Activated naive CD4-positive, alpha-beta T cell treated with anti-CD3 and anti-CD28 coated beads, Interleukin-2, amount 10 ng/mL, durations not matched to agents 7 days and 5 days (primary cell): ENCODE measurements at regions not wholly inside any gene's neighbourhood (a gene's known extent, or its start where the extent isn't known, plus 50 kb on each side); places are given as distances from the start of the nearest gene placed in this dataset.
"Not testable (repeated sequence)": the region's sequence is repeated elsewhere in the genome, so short reads cannot be mapped to it uniquely, and the experiment has no call there.

Experiments used
- CTCF ChIA-PET: fragments of 350-600 bp; sonication (Branson Sonifier 250); formaldehyde crosslinking; loops from one replicate; lab custom pipeline; 2021; ENCODE audit warnings: antibody characterized with exemption; lab: Charles Lee
- DNase-seq: peaks from one replicate; pipeline ENCODE4 v3.0.0-alpha.2; 2020
- H3K27ac Mint-ChIP-seq: one replicate; pipeline ENCODE4 v1.8.0; 2021; ENCODE audit warnings: mild to moderate bottlenecking, moderate library complexity, mixed read lengths
- H3K27me3 Mint-ChIP-seq: one replicate; pipeline ENCODE4 v1.8.0; 2021; ENCODE audit warnings: mild to moderate bottlenecking, mixed read lengths
- H3K36me3 Mint-ChIP-seq: one replicate; pipeline ENCODE4 v1.8.0; 2021; ENCODE audit warnings: mixed read lengths
- H3K4me1 Mint-ChIP-seq: one replicate; pipeline ENCODE4 v1.8.0; 2021; ENCODE audit warnings: mixed read lengths
- H3K4me3 Mint-ChIP-seq: one replicate; pipeline ENCODE4 v1.8.0; 2021; ENCODE audit warnings: mild to moderate bottlenecking, moderate library complexity, mixed read lengths
- H3K9me3 Mint-ChIP-seq: one replicate; pipeline ENCODE4 v1.8.0; 2021; ENCODE audit warnings: mixed read lengths

DNA sequence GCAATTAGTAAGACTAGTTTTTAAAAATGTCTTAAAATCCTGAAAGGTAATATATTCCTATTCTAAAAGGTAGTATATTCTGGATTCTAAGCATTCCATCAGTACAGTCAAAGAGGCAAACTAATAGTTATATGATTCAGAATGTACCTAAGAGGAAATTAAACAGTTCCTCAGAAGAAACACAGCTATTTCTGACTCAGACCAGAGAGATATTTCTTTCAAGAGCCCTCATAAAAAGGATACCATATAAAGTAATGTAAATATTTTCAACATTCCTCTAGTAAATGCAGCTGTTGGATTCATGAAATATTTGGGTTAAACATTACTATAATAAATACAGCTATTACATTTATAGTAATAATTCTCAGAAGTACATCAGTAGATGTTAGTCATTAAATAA is 358.3 kb downstream of the MAGEB5 start:
- DNase-seq = no peak
- no peaks in the 10 kb centered on the region for H3K27me3 Mint-ChIP-seq
- CTCF ChIA-PET = no interaction called here

DNA sequence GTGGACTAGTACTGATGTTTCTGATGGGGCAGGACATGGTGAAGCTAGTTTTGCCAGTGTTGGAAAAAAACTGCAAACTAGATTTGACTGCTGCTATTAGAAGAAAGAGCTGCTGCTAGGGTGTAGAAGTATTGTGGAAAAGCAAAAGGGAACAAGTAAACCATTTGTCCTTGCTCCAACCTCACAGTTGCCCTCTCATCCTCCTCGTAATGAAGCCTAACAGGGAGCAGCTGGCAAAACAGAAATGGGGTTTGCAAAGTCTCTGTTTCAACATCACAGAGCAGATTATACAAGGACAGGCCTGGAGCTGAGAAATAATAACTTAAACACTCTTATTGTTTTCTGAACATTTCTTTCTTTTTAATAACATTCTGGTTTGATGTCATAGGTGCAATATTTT is 346.2 kb downstream of the MAGEB5 start:
- no peaks in the 10 kb centered on the region for H3K36me3 Mint-ChIP-seq
- DNase-seq = no peak
- no peaks in the 10 kb centered on the region for H3K4me1 Mint-ChIP-seq
- CTCF ChIA-PET = no interaction called here
- H3K9me3 Mint-ChIP-seq = no peaks in the 10 kb centered on the region
- no peaks in the 10 kb centered on the region for H3K27me3 Mint-ChIP-seq
- no peak overlapping the region for H3K27ac Mint-ChIP-seq
- H3K4me3 Mint-ChIP-seq = no peak overlapping the region

More for the DNA sequence above, 358.3 kb downstream of the MAGEB5 start:
- H3K27ac Mint-ChIP-seq = no peak overlapping the region
- H3K4me3 Mint-ChIP-seq = no peak overlapping the region
- H3K4me1 Mint-ChIP-seq = no peaks in the 10 kb centered on the region
- H3K9me3 Mint-ChIP-seq = no peaks in the 10 kb centered on the region
- H3K36me3 Mint-ChIP-seq = no peaks in the 10 kb centered on the region

DNA sequence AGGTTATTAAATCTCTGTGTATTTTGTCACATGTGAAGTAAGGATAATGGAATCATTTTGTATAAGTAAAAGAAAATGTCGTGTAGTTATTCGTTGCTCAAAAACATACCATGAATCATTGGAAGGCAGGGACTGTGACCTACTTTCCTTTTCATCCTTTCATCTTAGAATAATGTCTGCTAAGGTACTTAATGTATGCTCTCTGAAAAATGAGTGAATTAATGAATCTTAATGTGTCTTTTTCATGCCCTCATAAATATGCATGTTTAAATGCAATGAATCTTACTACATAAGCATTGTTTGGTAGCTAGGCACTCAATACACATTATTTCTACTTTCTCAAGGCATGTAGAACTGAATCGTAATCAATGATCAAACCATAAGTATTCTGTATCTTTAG is 343.9 kb downstream of the MAGEB5 start:
- H3K27ac Mint-ChIP-seq = no peak overlapping the region
- CTCF ChIA-PET = no interaction called here
- H3K4me3 Mint-ChIP-seq = no peak overlapping the region
- H3K27me3 Mint-ChIP-seq = no peaks in the 10 kb centered on the region
- DNase-seq = no peak
- H3K36me3 Mint-ChIP-seq = no peaks in the 10 kb centered on the region
- H3K9me3 Mint-ChIP-seq = no peaks in the 10 kb centered on the region
- H3K4me1 Mint-ChIP-seq = no peaks in the 10 kb centered on the region

DNA sequence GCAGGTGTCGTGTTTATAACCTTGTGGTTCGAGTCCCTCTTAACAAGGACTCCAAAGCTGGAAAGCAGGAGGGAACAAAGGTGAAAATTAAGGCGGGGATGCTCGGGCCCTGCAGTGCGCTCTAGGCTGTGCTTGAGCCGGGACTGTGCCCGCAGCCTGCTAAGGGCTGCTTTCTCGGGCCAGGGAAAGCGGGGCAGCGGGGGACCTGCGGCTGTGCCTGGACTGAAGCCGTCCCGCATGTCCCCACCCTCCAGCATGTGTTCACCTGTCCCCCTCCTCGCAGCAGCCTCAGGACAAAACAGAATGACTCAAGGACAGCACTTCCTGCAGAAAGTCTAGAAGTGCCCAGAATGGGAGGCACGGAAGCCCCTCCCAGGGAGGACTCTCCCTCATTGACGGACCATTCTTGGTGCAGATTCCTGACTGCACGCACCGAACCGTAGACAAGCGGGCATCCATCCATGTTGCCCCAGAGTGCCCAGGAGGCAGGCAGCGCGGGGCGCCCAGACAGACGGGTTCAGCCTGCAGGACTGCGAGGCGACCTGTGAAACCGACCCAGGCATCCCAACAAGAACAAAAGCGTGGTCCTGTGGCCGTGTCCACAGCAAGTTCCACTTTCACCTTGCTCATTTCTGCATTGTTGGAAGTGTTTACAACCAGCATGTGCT is 342.9 kb downstream of the MAGEB5 start:
- no peak overlapping the region for H3K27ac Mint-ChIP-seq
- no peak overlapping the region for H3K4me3 Mint-ChIP-seq
- CTCF ChIA-PET = no interaction called here
- no peak for DNase-seq
- H3K4me1 Mint-ChIP-seq = no peaks in the 10 kb centered on the region
- H3K9me3 Mint-ChIP-seq = peaks cover 4% of the 10 kb centered on the region
- no peaks in the 10 kb centered on the region for H3K36me3 Mint-ChIP-seq
- H3K27me3 Mint-ChIP-seq = no peaks in the 10 kb centered on the region

DNA sequence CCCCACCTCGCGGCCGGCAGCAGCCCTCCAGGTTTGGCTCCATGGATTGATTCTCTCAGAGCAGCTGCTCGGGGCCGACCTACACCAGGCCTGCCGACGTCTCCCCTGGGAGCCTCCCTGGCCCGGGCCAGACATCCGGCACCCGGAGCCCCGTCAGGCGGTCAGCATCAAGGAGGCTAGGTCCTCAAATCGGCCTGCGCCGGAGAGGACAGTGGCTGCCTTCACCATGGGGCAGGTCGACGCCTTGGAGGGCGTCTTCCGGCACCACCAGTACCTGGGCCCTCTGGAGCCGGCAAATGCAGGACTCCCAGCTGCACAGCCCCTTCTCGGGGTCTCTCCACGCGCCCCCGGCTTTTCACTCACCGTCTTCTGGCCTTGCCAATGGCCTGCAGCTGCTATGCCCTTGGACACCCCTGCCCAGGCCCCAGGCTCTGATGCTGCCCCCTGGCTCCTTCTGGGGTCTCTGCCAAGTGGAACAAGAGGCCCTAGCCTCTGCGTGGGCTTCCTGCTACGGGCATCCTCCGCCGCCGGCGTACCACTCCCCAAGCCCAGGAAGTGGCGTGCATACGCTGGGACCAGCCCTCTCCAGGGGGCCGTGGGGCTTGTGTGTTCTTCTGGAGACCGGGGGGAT is 341.8 kb downstream of the MAGEB5 start:
- no peak for DNase-seq
- Mint-ChIP-seq H3K27ac (no peak overlapping the region), H3K27me3 (no peaks in the 10 kb centered on the region)

DNA sequence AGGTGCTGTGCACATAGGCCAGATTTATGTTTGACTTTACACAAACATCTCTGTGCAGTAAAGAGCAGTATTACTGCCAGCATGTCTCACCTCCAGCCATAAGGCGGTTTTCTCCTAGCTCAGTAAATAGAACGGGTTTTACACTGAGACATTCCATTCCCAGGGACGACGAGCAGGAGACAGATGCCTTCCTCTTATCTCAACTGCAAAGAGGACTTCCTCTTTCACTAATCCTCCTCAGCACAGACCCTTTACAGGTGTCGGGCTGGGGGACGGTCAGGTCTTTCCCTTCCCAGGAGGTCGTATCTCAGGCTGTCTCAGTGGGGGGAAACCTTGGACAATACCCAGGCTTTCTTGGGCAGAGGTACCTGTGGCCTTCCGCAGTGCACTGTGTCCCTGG is 309.8 kb downstream of the MAGEB5 start:
- H3K4me3 Mint-ChIP-seq, H3K27me3 Mint-ChIP-seq, DNase-seq, H3K36me3 Mint-ChIP-seq, CTCF ChIA-PET, H3K27ac Mint-ChIP-seq, H3K9me3 Mint-ChIP-seq, H3K4me1 Mint-ChIP-seq: not testable (repeated sequence)

More for the DNA sequence above, 341.8 kb downstream of the MAGEB5 start:
- CTCF ChIA-PET = no interaction called here
- Mint-ChIP-seq H3K36me3 (no peaks in the 10 kb centered on the region), H3K4me3 (no peak overlapping the region), H3K4me1 (no peaks in the 10 kb centered on the region), H3K9me3 (peaks cover 4% of the 10 kb centered on the region)

DNA sequence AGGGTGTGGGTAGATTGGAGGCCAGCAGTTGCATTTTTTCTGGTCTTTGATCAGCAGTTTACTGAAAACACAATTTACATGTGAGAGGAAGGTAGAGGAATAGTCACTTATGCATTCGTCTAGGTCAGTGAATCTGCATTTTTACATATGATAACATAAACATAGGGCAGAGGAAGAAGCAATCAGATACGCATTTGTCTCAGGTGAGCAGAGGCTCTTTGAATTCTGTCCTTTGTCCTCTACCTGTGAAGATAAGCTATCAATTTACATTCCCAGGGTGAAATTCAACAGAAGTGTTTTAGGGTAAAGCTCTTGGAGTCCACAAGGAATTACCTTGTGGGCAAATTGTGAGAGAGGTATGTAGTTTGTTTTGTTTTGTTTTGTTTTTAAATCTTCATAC is 306.5 kb downstream of the MAGEB5 start:
- no peak for DNase-seq
- Mint-ChIP-seq H3K9me3 (no peaks in the 10 kb centered on the region), H3K27me3 (no peaks in the 10 kb centered on the region), H3K4me3 (no peak overlapping the region), H3K4me1 (no peaks in the 10 kb centered on the region), H3K27ac (no peak overlapping the region), H3K36me3 (no peaks in the 10 kb centered on the region)
- CTCF ChIA-PET = no interaction called here

DNA sequence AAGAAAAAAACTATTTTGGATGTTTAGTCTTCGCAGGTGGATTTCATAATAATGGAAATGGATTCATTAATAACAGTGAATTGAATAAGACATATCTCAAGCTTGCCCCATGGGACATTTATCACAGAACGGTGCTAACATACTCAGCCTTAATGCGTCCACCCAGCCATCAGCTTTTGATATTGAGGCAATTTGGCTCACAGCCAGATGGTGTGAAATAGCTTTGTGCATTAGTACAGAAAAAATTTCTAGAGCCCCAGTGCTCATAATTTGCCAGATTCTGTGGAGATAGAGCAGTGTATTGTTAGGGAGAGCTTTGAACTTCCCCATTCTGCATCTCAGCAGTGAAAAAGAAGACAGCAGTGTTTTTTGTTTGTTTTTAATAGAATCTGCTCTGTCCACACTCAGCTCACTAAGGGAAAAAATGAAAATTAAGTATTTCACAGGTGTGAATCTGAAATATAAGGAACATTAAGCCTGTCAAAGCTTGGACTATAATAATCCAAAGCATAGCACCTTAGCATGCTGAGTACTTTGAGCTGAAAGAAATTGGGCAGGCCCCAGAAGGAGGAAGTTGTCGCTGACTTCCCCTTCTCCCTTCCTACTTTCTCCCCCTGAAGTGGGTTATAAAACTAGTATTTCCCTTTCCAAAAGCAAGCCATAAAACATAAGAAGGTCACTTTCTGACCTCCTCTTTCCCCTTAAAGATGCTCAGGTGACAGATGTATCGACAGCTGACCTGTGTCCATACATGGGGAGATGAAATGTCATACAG is 295.8 kb downstream of the MAGEB5 start:
- Mint-ChIP-seq H3K27ac (no peak overlapping the region), H3K4me3 (no peak overlapping the region), H3K9me3 (no peaks in the 10 kb centered on the region), H3K27me3 (no peaks in the 10 kb centered on the region), H3K36me3 (no peaks in the 10 kb centered on the region), H3K4me1 (no peaks in the 10 kb centered on the region)
- no peak for DNase-seq
- CTCF ChIA-PET = no interaction called here

DNA sequence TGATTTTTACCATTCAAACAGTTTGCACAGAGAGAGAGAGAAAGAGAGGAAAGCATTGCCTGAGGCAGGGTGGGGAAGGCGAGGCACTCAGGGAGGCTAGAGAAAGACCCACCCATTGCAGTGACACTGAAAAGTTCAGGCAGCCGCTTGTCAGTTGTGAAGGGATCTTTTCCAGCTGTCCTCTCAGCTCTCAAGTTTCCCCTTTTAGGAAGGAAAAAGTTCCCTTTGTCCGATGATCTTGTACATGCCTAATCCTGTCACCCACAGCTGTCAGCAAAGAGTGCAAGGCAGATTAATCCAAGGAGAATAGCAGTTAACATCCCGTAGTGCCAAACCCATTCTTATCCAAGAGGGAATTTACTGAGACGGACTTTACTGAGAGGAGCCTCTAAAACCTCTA is 255.0 kb downstream of the MAGEB5 start:
- H3K4me1 Mint-ChIP-seq = no peaks in the 10 kb centered on the region
- no peak for DNase-seq
- no peak overlapping the region for H3K4me3 Mint-ChIP-seq
- CTCF ChIA-PET = no interaction called here
- no peaks in the 10 kb centered on the region for H3K36me3 Mint-ChIP-seq
- H3K27me3 Mint-ChIP-seq = no peaks in the 10 kb centered on the region
- no peak overlapping the region for H3K27ac Mint-ChIP-seq
- peaks cover 6% of the 10 kb centered on the region for H3K9me3 Mint-ChIP-seq

DNA sequence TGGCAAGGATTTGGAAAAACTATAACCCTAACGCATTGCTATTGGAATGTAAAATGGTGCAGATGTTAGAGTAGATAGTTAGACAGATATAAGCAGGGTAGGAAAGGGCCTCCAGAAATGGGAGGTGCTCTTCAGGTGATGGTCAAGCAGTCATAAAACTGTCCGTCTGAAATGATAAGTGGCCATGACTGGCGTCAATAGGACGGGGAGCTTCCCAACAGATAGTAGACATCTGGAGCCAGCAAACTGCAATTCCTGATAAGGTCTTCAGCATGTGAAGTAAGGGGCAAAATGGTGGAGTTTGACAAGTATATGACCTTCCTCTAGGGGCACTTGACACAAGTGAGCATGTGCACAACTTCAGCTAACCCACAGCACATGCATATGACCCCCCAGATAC is 250.4 kb downstream of the MAGEB5 start:
- no peaks in the 10 kb centered on the region for H3K36me3 Mint-ChIP-seq
- no peaks in the 10 kb centered on the region for H3K27me3 Mint-ChIP-seq
- CTCF ChIA-PET = no interaction called here
- H3K4me1 Mint-ChIP-seq = no peaks in the 10 kb centered on the region
- no peak overlapping the region for H3K27ac Mint-ChIP-seq
- H3K9me3 Mint-ChIP-seq = peaks cover 3% of the 10 kb centered on the region
- no peak for DNase-seq
- no peak overlapping the region for H3K4me3 Mint-ChIP-seq

DNA sequence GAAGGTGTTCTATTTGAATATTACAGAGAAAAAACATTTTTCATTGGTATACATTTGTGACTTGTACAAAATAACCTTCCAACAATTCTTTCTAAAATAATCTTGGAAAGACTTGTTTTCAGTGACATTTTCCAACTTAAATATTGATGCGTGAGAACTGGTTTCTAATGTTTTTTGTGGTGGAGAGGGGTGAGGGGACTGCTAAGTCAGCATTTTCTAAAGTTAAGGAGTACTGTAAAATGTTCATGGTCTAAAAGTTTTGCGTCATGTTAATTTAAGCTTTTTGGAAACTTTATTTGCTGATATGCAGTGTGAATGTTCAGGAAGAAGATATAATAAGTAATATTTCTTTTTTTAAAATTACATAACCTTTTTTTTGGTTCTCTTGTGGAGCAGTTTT is 229.3 kb downstream of the MAGEB5 start:
- CTCF ChIA-PET = no interaction called here
- H3K9me3 Mint-ChIP-seq = peaks cover 1% of the 10 kb centered on the region
- no peak overlapping the region for H3K27ac Mint-ChIP-seq
- no peak overlapping the region for H3K4me3 Mint-ChIP-seq
- H3K4me1 Mint-ChIP-seq = no peaks in the 10 kb centered on the region
- H3K27me3 Mint-ChIP-seq = no peaks in the 10 kb centered on the region
- no peak for DNase-seq
- no peaks in the 10 kb centered on the region for H3K36me3 Mint-ChIP-seq

DNA sequence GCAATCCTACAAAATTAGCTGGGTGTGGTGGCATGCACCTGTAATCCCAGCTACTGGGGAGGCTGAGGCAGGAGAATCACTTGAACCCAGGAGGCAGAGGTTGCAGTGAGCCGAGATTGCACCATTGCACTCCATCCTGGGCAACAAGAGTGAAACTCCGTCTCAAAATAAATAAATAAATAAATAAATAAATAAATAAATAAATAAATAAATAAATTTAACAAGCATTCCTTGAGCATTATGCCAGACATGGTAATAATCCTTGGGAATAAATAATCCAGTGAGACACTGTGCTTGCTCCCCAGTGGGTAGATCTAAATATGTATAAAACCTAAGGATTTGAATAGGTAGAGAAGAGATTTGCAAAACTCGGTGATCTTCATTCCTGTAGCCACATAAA is 228.4 kb downstream of the MAGEB5 start:
- CTCF ChIA-PET, H3K36me3 Mint-ChIP-seq, H3K4me3 Mint-ChIP-seq, H3K4me1 Mint-ChIP-seq, H3K27me3 Mint-ChIP-seq, H3K9me3 Mint-ChIP-seq, H3K27ac Mint-ChIP-seq, DNase-seq: not testable (repeated sequence)

DNA sequence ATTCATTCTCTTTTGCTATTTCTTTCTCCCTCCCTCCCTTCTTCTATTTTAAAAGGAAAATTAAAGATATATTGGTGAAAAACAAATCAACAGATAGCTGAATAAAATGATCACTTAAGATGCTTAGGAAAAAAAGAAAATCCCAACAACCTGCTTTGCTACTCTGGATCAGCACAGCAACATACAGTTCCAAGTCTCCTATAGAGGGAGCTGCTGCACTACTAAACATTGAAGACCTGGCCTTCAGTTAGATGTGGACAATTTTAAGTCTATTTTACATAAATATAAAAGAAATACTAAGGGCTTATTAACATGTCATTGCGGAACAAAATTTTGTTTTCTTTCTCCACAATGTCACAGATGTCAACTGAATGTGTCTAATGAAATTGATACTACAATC is 226.4 kb downstream of the MAGEB5 start:
- CTCF ChIA-PET = no interaction called here
- H3K27me3 Mint-ChIP-seq = no peaks in the 10 kb centered on the region
- H3K36me3 Mint-ChIP-seq = no peaks in the 10 kb centered on the region
- no peak overlapping the region for H3K27ac Mint-ChIP-seq
- no peaks in the 10 kb centered on the region for H3K9me3 Mint-ChIP-seq
- no peak overlapping the region for H3K4me3 Mint-ChIP-seq
- DNase-seq = no peak
- H3K4me1 Mint-ChIP-seq = no peaks in the 10 kb centered on the region

DNA sequence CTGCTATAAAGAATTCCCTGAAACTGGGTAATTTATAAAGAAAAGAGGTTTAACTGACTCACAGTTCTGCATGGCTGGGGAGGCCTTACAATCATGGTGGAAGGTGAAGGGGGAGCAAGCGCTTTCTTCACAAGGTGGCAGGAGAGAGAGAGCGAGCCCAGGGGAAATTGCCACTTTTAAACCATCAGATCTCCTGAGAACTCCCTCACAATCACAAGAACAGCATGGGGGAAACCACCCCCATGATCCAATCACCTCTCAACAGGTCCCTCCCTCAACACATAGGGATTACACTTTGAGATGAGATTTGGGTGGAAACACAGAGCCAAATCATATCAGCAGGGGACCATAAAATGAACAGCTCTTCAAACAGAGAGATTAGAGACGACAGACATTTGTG is 198.6 kb downstream of the MAGEB5 start:
- CTCF ChIA-PET = no interaction called here
- Mint-ChIP-seq H3K4me3 (no peak overlapping the region), H3K27me3 (no peaks in the 10 kb centered on the region), H3K36me3 (no peaks in the 10 kb centered on the region), H3K9me3 (peaks cover 2% of the 10 kb centered on the region), H3K27ac (no peak overlapping the region), H3K4me1 (no peaks in the 10 kb centered on the region)
- DNase-seq = no peak

DNA sequence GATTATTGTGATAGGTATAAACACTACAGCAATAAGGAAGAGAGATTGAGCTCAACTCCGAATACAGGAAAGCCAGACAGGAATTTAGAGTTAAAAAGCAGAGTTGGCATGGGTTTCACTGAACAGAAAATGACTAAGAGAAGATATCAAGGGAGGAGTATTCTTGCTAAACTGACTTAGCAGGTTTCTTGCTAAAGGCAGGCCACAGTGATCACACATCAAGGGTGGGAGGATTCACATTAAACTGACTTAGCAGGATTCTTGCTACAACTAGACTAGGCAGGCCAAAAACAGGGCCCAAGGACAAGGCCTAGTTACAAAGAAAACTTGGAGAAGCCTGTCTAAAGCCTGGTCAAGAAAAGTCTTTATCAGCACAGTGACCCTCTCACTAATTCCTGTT is 195.1 kb downstream of the MAGEB5 start:
- Mint-ChIP-seq H3K4me1 (no peaks in the 10 kb centered on the region), H3K27me3 (no peaks in the 10 kb centered on the region), H3K36me3 (no peaks in the 10 kb centered on the region), H3K9me3 (no peaks in the 10 kb centered on the region), H3K27ac (no peak overlapping the region), H3K4me3 (no peak overlapping the region)
- DNase-seq = no peak
- CTCF ChIA-PET = no interaction called here
